WERI-Rb-1 (cell line): ENCODE measurements at regions not wholly inside any gene's neighbourhood (a gene's known extent, or its start where the extent isn't known, plus 50 kb on each side); places are given as distances from the start of the nearest gene placed in this dataset.

ENCODE experiments used
- DNase-seq: peaks from one replicate; pipeline ENCODE4 v3.0.0-alpha.2; 2020
- H3K27ac ChIP-seq: fragments of 250-450 bp; sonication (Bioruptor Pico); 2 replicates; pipeline ENCODE4 v1.5.1; 2020; ENCODE audit warnings: mild to moderate bottlenecking, moderate library complexity
- H3K27me3 ChIP-seq: fragments of 250-450 bp; sonication (Bioruptor Pico); 2 replicates; pipeline ENCODE4 v1.5.1; 2021; ENCODE audit warnings: mild to moderate bottlenecking, low read depth, moderate library complexity; ENCODE audit not compliant: insufficient read depth, severe bottlenecking
- H3K36me3 ChIP-seq: fragments of 250-450 bp; sonication (Bioruptor Pico); 2 replicates; pipeline ENCODE4 v1.5.1; 2020; ENCODE audit warnings: mild to moderate bottlenecking, moderate library complexity
- H3K4me3 ChIP-seq: 2 replicates; pipeline ENCODE4 v1.5.1; 2011; ENCODE audit warnings: low read depth, mild to moderate bottlenecking, control low read depth, low read length
- H3K9me3 ChIP-seq: fragments of 250-450 bp; sonication (Bioruptor Pico); 2 replicates; pipeline ENCODE4 v1.5.1; 2021; ENCODE audit warnings: mild to moderate bottlenecking, moderate library complexity; ENCODE audit not compliant: severe bottlenecking
- CTCF ChIP-seq: IDR thresholded peaks from 2 replicates; pipeline ENCODE4 v1.5.1; 2011; ENCODE audit warnings: low read depth, mild to moderate bottlenecking, control low read depth, inconsistent platforms, low read length

- DNase-seq, result no peak
- no peak for TF ChIP-seq CTCF
Measured at GRCh38 chr13:67946131-67946530, 716.0 kb upstream of the PCDH9 start.

GRCh38 chr13:67943116-67943515 lies 713.0 kb upstream of the PCDH9 start:
- Histone ChIP-seq H3K27ac (no peak overlapping the region), H3K36me3 (no peaks in the 10 kb centered on the region), H3K27me3 (no peaks in the 10 kb centered on the region), H3K4me3 (no peak overlapping the region), H3K9me3 (no peaks in the 10 kb centered on the region)
- no peak for DNase-seq
- no peak for TF ChIP-seq CTCF

More at GRCh38 chr13:67946131-67946530, 716.0 kb upstream of the PCDH9 start:
- no peaks in the 10 kb centered on the region for H3K36me3 ChIP-seq
- no peak overlapping the region for H3K4me3 ChIP-seq
- H3K27ac ChIP-seq, result no peak overlapping the region
- no peaks in the 10 kb centered on the region for H3K27me3 ChIP-seq
- no peaks in the 10 kb centered on the region for H3K9me3 ChIP-seq

GRCh38 chr13:67935626-67936025 lies 705.5 kb upstream of the PCDH9 start:
- Histone ChIP-seq H3K27ac (no peak overlapping the region), H3K9me3 (no peaks in the 10 kb centered on the region), H3K36me3 (no peaks in the 10 kb centered on the region), H3K27me3 (no peaks in the 10 kb centered on the region), H3K4me3 (no peak overlapping the region)
- TF ChIP-seq CTCF, result no peak
- no peak for DNase-seq

GRCh38 chr13:67934617-67935330 lies 704.6 kb upstream of the PCDH9 start:
- Histone ChIP-seq H3K4me3 (no peak overlapping the region), H3K36me3 (no peaks in the 10 kb centered on the region), H3K27ac (no peak overlapping the region), H3K9me3 (no peaks in the 10 kb centered on the region), H3K27me3 (no peaks in the 10 kb centered on the region)
- no peak for TF ChIP-seq CTCF
- no peak for DNase-seq

GRCh38 chr13:67932991-67933390 lies 702.9 kb upstream of the PCDH9 start:
- Histone ChIP-seq H3K9me3 (no peaks in the 10 kb centered on the region), H3K36me3 (no peaks in the 10 kb centered on the region), H3K27me3 (no peaks in the 10 kb centered on the region), H3K27ac (no peak overlapping the region), H3K4me3 (no peak overlapping the region)
- no peak for DNase-seq
- no peak for TF ChIP-seq CTCF
